Muscle of arm (tissue), 1 donor: ENCODE measurements at regions not wholly inside any gene's neighbourhood (a gene's known extent, or its start where the extent isn't known, plus 50 kb on each side); places are given as distances from the start of the nearest gene placed in this dataset.
"Not testable (repeated sequence)": the region's sequence is repeated elsewhere in the genome, so short reads cannot be mapped to it uniquely, and the experiment has no call there.

Source experiments
- DNase-seq: peaks from one replicate; pipeline ENCODE4 v3.0.0-alpha.2; 2013

DNA sequence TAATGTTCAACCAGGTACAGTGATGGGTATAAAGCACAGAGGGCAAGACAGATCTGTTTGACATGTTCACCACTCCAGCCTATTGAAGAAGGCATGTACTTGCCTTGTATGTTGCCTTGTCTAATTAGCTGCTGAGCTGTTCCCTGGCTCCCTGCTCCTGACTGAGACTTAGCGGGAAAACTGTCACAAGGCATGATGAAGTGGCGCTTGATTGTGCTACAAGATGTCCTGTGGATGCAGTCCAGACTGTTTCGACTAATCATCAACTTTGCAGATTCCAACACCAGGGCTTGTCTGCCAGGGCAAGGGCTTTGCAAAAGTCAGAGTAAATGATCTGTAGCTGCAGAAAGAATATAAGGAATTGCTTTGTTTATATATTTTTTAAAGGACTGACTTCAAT, 136.2 kb upstream of the NRBF2 start:
- no peak for DNase-seq

DNA sequence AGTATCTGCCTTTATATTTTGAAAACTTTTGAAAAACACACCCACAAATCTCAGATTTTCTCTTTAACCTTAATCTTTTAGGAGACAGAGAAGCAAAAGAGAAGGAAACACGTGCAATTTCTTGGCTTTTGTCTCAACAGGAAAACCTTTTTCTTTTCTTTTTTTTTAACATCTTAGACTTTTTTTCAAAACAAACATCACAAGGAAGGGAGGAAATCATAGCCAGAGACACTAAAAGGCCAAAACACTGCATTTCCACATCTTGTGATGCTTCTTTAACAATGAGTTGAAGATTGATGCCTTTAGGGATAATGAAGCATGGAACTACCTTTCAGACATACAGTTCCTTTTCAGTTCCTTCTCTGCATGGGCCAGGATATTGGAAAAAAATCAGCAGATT, 136.6 kb upstream of the NRBF2 start:
- no peak for DNase-seq

DNA sequence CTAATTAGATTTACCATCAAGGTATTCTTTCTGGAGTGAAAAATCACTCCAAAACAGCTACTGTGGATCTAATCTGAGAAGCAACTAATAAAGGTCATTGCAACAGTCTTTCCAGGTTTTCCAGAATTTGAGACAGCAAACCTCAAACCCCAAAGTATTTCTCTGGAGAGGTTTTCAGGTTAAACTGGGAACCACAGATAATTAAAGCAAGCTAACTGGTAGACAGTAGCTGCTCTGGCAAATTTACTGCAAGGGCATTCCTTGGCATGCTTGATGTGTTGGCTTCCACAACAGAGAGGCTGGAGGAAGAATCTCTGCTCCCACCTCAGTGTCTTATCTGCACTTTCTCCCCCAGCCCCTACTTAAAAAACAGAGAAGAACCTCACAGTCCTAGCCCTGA, 140.0 kb upstream of the NRBF2 start:
- DNase-seq: no peak

DNA sequence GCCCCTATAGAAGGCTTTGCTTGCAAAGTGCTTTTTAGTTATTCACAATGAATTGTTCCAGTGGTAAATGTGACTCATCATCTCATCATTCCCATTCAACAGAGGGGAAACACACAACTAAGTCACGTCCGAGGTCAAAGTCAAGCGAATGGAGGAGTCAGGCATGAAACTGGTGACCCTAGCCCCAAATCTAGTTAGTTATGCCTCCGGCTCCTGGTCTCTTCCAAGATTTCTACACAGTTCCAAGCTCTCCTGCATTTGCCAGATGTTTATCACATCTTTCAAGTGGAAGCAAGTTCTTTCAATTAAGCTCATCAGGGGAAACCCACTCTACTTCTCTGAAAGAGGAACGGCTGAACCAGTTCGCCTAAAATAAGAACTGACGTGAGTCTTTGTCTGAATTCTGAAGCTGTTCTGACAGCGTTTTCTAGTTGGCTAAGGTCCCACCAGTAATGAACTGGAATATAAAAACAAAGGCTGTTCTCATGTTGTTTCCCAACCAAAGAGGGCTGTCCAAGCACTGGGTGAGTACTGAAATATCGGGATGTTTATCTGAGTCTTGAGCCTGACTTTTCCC, 140.9 kb upstream of the NRBF2 start:
- peak; percentile 11 for DNase-seq

DNA sequence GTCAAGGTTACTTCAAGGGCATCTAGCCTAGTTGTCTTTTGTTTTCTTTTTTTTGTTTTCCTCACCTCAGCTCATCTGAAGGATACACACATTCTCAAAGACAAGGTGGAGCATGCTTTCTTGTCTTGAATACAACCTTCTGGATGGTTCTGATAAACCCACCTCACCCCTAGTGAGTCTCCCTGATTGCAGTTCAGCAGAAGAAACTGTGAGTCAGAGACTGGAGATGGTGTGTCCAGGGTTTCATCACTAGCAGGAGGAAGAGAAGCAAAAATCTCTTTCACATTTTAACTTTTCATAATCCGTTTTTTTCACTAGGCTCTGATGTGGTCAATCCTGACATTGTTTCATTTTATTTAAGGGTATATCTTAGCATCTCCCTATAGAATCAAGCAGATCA, 143.0 kb upstream of the NRBF2 start:
- no peak for DNase-seq

DNA sequence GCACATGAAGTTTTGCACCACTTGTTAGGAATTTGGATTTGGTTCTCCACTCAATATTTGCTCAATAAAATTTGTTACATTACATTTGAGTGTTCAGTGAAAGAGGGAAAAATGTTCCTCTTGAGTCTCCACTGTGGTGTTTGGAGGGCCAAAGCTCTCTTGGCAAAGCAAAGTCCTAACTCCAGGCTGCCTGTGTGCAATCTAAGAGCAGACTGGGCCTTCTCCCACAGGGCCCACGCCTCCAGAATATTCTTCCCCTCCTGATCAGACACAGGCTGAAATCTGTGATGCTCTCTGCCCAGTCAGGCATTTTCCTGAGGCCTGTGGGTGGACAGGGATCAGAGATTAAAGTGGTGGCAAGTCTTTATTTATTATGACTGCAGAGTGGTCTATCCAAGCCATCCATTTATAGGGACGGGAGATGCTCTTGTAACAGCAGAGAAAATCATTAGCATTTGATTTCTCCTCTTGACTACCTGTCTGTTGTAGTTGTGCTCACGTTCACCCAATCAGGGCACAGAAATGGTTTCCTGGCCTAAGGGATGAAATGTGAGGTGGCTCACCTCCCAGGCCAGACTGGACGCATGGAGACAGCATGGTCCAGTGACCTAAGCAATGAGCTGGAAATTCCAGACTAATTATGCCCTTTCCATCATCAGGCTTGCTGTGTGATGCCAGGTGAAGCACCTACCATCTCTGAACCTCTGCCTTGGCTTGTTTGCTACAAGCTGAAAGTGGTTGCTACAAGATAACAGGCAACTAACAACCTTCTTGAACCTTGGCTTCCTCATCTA, 147.1 kb upstream of the NRBF2 start:
- DNase-seq: no peak

DNA sequence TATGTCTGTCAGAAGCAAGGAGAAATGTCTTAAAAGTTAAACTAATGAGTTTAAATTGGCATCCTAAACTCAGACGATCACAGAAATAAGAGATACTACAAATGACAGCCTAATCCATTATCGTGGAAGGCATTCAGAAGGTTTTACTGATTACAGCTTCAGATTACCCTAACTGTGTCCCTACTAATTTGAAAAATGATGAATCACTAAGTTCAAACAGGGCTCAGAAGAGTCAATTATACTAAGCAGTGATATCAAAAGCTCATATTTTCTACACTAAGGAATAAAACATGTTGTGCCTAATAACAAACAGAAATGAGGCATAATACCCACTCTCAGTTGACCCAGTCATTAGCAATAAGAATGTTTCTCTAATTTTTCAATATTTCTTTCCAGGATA, 152.0 kb upstream of the NRBF2 start:
- no peak for DNase-seq

DNA sequence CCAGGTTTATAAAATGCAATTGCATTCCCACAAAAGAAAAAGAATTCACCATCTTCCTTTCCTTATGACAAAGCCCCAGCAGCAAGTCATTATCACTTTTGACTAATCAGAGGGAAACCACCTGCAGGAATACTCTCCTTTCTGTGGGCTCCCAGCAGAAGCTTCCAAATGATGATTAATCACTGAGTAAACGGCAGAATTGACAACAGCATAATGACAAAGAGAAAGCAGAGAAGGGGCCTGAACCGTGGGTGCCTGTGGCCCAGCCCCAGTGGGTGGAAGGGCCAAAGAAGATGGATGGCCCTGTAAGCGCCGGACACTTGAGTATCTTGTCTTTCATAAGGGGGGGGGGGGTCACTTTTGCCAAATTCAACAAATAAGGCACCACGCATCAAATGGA, 152.4 kb upstream of the NRBF2 start:
- DNase-seq: no peak

DNA sequence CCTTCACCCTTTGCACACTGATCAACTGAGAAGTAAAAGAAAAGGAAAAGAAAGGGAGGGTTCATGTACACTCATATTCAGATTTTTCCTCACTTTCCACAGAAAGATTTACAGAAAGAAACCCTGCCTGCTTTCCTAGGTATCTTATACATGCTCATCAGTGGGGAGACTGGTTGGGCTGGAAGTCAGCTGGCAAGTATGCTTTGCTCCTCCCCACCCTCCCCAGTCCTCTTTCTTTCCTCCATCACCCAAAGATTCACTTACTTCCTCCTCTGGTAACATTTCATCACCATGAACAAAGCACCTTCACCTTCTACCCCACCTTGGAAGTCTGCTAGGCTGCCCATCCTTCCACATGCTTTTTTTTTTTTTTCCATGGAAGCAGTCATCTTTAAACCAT, 153.2 kb upstream of the NRBF2 start:
- DNase-seq: no peak

DNA sequence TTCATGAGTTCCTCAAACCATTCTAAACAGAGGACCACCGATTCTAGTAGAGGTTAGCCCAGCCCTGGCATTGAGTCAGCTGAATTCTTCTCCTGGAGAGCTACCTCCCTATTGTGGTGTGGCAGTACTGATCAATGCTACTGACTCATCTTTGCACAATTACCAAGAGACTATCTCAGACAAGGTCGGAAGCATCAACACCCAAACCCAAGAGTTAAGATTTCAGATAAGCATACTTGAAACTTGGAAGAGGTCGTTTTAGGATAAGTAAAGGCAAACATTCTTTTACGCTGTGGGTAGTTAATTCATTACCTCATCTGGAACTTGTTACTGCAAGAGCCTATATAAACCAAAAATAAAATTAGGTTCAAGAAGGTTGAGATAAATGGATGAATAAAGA, 154.6 kb upstream of the NRBF2 start:
- no peak for DNase-seq

DNA sequence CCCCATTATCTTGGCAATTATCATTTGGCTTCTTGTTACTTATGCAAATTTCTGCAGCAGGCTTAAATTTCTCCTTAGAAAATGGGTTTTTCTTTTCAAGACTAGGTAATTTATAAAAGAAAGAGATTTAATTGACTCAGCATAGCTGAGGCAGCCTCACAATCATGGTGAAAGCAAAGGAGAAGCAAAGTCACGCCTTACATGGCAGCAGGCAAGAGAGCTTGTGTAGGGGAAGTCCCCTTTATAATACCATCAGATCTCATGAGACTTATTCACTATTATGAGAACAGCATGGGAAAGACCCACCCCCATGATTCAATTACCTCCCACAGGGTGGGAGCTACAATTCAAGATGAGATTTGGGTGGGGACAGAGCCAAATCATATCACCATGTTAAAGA, 158.3 kb upstream of the NRBF2 start:
- DNase-seq: not testable (repeated sequence)

DNA sequence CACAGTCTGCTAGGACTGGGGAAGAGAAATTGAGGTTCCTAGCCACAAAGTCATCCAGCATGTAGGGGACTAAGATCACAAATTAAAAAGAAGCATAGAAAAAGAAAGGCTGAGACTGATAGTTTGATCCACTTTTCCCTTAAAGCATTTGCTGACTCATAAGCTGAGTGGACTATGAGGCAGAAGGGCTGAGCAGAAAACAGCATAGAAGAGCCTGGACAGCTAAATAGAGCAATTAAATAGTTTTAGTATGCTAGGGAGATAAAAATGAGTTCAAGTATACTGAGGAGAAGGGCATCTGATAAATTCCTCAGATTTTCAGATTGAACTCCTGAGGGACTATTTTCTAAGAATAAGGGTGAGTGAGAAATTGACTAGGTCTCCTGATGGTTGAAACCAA, 155.9 kb upstream of the EGR2 start:
- no peak for DNase-seq

DNA sequence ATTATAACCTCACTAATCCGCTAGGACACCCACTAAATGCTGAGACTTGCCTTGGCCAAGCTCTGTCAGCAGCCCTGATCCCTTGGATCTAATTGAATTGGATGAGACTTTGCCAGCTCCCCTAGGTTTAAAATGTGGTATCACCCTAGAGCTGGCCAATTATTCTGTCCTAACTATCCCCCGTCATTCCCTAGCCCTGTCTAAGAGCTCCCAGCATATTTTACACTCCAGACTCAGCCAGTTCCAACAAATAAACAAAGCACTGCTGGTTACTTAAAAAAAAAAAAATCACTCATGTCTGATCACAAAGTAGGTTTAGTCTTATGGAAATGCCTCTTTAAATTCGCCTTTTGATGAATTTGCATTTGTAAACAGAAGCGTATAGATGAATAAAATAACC, 147.9 kb upstream of the EGR2 start:
- no peak for DNase-seq

DNA sequence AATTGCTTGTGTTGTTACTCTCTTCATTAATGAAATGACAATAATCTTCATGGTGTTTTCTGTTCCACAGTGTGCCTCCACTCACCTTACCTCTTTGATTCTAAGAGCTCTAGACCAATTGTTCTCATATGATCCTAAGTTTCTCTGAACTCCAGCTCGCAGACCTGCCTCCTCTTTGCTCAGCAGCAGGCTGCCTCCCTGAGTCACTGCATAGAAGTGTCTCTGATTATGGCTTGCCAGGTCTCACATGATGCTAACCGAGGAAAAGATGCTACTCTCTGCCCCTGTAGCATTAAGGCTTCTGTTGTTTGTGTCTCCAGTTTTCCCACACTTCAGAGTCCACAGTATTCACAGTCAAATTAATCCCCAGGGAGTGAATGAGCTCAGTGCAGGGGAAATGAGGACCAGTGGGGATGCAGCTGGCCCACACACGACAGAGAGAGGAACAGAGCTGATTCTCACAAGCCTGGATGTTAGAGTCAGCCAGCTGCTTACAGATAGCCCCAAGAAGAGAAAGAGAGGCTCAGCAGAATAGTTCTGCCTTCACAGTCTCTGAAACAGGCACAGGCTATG, 145.9 kb upstream of the EGR2 start:
- no peak for DNase-seq

DNA sequence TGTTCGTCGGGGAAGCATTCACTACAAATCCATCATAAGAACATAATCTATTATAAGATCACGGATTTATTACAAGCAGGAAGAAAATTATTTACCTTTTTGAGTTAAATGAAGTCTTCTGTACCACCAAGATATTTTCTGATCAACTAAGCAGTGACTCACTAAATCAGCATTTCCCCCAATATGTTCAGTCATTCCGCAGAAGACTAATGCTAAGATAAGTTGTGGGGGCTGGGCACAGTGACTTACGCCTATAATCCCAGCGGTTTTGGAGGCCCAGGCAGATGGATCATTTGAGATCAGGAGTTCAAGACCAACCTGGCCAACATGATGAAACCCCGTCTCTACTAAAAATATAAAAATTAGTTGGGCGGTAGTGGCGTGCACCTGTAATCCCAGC, 144.2 kb upstream of the EGR2 start:
- no peak for DNase-seq

DNA sequence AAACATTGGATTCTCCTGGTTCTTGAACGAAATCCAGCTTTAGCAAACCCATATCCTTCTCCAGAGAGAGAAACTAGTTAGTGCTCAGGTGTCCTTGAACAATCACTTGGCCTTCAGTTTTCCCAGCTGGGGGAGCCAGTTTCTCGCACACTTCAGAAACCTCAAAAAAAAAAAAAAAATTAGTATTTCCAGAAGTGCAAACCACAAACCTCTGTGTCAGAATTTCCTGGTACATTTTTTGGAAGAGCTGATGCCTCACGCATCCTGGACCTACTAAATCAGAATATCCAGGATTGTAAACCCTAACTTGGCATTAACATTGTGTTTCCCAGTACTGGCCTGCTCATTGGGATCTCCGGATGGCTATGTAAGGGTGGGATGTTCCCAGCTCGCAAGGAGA, 143.4 kb upstream of the EGR2 start:
- DNase-seq: no peak

DNA sequence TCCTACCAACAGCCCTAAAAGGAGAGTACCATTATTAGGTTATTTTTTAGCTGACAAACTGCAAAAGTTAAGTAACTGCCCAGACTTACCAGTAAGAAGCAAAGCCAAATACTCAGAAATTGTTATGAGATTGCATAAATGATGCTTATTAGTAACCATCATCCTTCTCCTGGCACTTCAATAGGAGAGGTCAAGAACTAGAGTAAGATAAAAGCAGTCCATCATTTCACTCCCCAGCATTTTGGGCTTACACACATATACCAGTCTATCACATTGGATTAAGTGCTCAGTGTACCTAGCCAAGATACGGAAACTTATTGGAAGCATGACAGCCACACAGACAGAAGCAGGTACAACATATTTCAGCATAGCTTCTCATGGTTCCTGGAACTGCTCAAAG, 142.8 kb upstream of the EGR2 start:
- no peak for DNase-seq

DNA sequence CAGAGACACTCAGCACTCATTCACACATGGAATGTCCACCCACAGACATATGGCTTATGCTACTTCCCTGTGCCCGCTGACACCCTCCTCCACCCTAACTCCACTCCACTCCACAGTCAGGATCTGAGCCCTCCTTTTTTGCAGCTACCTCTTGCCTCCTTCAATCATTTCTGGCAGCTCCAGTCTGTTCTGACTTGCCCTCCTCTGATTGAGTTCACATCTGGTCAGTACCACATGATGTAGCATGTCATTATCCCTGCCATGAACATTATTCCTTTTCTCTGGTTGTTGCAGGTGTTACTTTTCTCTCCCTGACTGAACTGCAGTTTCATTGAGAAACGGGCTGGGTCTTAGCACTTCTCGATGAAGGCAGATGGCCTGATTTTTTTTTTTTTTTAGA, 130.1 kb upstream of the EGR2 start:
- no peak for DNase-seq

DNA sequence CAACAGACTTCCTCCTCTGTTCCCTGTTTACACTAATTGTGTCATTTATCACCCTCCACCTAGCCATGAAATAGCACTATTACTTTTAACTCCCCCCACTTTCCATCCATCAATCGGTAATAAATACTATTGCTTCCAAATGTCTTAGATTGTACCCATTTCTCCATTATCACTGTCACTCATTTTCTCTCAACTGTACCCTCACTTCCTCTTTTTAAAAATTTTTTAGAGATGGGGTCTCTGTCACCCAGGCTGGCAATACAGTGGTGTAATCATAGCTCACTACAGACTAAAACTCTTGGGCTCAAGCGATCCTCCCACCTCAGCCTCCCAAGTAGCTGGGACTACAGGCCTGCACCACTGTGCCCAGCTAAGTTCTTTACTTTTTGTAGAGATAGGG, 123.5 kb upstream of the EGR2 start:
- no peak for DNase-seq

DNA sequence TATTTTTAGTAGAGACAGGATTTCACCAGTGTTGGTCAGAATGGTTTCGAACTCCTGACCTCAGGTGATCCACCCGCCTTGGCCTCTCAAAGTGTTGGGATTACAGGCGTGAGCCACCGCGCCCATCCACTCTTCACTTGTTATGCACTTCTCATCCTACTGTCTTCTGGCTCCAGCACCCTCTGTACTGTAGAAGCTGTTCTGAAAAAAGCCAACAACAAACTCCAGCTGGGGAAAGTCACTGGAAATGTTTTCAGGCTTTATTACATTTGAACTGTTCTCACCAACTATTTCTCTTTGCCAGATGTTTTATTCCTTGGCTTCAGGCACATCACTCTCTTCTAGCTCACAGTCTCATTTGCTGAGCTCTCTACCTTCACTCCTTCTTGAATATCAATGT, 122.5 kb upstream of the EGR2 start:
- DNase-seq: no peak

DNA sequence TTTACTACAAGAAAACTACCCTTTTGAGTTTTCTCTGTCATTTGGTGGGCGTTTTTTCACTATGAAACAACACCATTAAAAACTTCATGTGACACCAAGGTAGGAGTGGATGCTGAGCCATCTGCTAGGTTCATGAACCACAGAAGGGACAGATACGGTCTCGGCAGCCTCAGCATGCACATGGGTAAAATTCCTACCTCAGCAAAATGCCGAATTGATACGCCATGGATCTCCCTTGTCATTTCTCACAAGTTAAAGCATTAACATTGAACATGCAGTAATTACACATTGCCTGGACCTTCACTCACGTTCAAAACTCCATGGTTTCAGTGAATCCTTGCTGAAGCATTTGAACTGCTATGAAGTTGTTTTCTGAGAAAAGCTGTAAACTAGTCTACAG, 121.5 kb upstream of the EGR2 start:
- no peak for DNase-seq

DNA sequence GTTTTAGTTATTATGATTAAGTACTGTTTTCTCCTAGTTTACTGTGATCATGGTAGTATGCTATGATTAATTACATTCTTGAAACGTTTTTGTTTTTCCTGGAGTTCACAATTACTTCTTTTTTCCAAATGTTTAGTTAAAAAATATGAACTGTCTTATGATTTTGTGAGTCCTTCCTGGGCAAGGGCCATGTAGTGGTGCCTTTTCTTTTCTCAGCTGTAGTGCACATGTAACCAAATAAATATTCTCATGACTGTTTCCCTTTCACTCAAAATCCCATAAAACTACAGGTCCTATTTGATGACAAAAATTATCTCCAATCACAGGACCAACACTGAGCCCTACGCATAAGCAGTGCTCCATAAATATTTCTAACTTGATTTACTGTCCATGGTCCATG, 118.9 kb upstream of the EGR2 start:
- DNase-seq: no peak

DNA sequence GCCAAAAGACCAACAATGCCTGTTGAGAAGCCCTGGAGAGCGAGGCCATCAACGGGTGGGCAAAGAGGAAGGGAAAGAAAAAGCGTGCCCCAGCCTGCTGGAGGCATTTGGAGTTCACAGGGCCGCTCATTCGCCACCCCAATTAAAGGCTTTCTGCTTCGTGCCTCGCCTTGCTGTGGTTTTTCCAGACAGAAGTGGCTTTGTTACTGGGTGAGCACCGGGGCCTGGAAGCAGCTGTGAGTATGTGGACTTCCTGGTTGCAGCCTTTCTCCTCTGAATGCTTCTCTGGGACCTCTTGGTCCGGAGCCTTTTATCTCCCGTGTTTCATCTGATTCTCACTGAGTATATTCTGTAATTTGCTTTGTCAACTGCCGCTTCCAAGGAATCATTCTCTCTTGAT, 118.1 kb upstream of the EGR2 start:
- DNase-seq: no peak

DNA sequence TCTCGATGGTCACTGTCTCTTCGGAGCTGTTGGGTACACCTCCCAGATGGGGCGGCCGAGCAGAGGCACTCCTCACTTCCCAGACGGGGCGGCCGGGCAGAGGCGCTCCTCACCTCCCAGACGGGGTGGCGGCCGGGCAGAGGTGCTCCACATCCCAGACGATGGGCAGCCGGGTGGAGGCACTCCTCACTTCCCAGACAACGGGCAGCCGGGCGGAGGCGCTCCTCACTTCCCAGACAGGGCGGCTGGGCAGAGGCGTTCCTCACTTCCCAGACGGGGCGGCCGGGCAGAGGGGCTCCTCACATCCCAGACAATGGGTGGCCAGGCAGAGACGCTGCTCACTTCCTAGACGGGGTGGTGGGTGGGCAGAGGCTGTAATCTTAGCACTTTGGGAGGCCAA, 112.6 kb upstream of the EGR2 start:
- DNase-seq: not testable (repeated sequence)
